C4-2B (cell line): ENCODE measurements at regions not wholly inside any gene's neighbourhood (a gene's known extent, or its start where the extent isn't known, plus 50 kb on each side); places are given as distances from the start of the nearest gene placed in this dataset.

Experiments
- H3K27ac ChIP-seq: fragments of 450-650 bp; 2 replicates; pipeline ENCODE4 v1.5.1; 2017
- ZFX ChIP-seq: fragments of 450-650 bp; IDR thresholded peaks from 2 replicates; pipeline ENCODE4 v1.6.1; 2017
- TF ChIP-seq, protein P1 (sequence below): fragments of 450-650 bp; conservative IDR thresholded peaks from 2 replicates; pipeline ENCODE4 v1.5.1; 2017; ENCODE audit warnings: mild to moderate bottlenecking

DNA sequence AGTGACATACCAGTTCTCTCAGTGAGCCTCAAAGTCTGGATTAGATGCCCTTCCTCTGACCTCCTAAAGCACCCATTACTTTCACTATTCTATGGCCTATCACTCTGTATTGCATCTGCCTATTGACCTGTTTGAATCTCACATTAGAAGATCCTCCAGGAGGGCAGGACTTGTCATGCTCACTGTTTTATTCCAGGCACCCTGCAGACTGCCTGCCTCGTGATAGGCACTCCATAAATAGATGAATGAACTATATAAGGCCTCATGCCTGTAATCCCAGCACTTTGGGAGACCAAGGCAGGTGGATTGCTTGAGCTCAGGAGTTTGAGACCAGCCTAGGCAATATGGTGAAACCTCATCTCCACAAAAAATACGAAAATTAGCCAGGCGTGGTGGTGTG is 160.1 kb upstream of the CADM1 start:
- H3K27ac ChIP-seq, result no peak overlapping the region
- TF ChIP-seq ZFX, result no peak
- TF ChIP-seq, protein P1, sequence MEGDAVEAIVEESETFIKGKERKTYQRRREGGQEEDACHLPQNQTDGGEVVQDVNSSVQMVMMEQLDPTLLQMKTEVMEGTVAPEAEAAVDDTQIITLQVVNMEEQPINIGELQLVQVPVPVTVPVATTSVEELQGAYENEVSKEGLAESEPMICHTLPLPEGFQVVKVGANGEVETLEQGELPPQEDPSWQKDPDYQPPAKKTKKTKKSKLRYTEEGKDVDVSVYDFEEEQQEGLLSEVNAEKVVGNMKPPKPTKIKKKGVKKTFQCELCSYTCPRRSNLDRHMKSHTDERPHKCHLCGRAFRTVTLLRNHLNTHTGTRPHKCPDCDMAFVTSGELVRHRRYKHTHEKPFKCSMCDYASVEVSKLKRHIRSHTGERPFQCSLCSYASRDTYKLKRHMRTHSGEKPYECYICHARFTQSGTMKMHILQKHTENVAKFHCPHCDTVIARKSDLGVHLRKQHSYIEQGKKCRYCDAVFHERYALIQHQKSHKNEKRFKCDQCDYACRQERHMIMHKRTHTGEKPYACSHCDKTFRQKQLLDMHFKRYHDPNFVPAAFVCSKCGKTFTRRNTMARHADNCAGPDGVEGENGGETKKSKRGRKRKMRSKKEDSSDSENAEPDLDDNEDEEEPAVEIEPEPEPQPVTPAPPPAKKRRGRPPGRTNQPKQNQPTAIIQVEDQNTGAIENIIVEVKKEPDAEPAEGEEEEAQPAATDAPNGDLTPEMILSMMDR, result no peak

DNA sequence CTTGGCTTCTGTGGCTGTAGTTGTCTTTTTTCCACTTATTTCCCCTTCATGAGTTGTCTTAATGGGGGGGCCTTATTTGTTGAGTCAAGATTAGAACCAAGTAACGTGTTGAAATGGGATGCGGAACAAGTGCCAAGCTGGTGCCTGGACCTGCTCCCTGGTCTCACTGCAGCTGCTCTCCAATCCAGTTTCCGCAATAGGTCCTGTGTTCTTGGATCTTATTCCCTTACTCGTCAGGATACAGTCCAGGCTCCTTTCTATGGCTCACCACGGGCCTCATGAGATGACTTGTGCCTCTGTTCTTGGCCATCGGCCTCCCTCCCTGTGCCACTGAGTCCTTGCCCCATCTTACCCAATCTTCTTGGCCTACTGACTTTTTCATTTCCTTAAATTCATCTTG is 159.6 kb upstream of the CADM1 start:
- no peak overlapping the region for H3K27ac ChIP-seq
- TF ChIP-seq ZFX, result no peak

DNA sequence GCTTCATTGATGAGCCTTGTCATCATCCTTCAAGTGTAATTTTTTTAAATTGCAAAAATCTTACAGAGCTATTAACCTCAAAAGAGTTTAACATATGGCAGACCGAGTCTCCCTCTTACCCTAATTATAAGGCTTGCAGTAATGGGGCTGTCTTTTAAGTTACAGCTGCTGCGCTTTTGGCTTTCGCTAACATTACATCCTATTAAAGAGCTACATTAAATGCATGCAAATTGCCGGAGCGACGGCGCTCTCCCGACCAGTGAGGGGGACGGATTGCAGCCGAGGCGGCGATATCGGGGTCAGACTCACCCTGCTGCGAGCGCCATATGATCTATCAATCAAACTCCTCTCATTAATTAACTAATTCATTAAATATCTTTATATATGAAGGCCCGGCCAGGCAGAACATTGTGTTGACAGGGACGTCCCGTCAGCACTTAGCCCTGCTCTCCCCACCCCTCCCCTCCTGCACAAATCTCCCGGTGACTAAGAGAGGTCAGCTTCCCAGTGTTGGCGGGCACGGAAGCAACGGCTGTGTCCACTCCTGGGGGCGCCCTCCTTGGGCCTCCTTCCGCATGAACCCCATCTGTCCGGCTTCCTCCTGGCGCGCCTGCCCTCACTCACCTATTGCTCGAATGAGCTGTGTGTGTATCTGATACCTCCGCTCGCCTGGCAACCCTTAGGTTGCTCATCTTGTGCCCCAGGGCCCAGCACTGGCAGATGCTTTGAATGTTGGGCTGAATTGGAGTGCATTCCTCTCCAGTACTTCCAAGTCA is 156.0 kb upstream of the CADM1 start:
- no peak overlapping the region for H3K27ac ChIP-seq
- TF ChIP-seq ZFX, result no peak
- TF ChIP-seq, protein P1, result no peak

DNA sequence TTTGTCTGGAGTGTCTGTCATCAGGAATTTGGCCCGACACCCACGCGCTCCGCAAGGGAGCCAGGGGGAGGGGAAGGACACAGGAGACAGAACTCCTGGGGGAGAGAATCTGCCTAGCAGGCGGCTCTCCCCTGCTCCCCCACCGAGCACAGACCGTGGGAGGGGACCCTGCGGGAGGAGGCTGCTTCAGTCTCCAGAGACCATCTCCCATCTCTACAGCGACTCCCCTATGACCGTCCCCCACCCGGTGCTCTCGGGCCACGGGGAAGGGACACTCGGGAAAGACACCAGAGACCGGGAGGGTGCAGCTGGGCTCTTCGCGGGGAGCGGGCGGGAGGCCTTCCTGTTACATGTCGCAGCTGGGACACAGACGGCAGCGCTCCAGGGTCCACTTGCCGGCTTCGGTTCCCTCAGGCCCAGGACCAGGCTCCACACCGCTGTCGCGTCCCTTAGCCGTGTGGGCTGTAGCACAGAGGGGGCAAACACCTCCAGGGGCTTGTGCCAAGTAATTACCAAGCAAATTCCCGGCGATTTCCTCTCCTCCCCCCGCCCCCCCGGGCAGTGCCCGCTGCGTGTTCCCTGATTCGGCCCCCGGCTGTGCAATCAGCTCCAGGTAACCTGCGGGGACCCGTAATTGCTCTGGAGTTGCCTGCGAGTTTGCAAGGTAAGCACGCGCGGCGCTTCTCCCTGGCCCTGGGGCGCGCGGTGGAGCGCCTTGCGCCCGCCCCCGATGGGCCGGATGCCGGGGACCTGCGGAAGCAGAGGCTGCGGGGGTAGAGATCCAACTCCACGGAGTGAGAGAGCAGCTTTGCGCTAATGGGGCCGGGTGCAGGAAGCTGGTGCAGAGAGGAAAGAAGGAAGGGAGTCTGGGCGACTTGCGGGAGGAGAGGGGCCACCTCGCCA is 155.1 kb upstream of the CADM1 start:
- no peak for TF ChIP-seq ZFX
- TF ChIP-seq, protein P1, result no peak
- no peak overlapping the region for H3K27ac ChIP-seq

DNA sequence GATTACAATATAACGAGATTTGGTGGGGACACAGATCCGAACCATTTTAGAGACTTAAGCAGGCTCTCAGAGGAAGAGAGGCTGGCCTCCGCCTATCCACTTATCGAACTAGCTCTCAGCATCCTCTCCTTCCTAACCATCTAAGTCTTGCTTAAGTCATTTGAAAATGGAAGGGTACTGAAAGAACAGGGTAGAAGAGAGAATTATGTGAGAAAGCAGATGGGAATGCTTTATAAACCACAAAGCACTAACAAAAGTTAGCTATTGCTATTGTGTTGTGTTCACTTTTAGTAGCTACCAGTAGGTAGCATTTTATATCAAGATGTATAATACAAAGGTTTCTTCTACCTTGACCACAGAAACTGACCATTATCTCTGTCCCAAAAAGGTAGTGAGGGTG is 153.4 kb upstream of the CADM1 start:
- no peak overlapping the region for H3K27ac ChIP-seq
- TF ChIP-seq, protein P1, result no peak
- no peak for TF ChIP-seq ZFX

DNA sequence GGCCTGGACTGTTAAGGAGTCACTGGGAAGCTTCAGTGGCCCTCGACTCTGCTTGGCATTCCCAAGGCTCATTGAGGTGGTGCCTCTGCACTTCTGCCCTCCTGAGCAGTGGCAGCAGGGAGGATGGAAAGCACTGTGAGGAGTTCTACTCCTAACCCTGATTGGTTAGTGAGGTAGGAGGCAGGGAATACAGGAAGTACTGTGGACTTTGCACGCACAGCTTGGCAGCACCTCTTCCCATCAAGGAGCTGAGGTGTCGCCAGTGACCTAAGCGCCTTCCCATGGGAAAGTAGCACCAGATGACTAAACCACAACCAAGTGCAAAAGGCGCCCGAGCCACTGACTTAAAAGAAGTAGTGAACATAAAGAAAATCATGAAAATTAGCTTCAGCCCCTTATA is 152.5 kb upstream of the CADM1 start:
- H3K27ac ChIP-seq, result no peak overlapping the region
- TF ChIP-seq, protein P1, result no peak
- TF ChIP-seq ZFX, result no peak

DNA sequence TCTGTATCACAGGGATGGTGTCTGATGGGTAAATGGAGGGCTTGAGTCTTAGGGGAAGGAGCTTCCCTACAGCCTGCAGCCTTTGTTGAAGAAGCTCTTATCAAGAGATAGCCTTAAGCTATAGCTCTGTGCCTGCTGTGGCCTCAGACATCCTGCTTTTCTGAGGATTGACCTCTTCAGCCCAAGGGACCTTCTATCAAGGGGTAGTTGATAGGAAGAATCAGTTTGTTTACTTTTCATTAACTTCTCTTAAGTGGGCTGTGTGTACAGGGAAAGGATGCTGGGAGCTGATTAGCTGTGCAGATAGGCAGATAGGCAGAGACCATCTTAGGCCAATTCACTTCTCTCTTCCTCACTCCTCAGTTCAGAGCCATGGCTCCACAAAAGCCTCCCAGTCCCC is 151.8 kb upstream of the CADM1 start:
- TF ChIP-seq, protein P1, result no peak
- no peak for TF ChIP-seq ZFX
- H3K27ac ChIP-seq, result no peak overlapping the region
